Nephron (organoid): ENCODE measurements at regions not wholly inside any gene's neighbourhood (a gene's known extent, or its start where the extent isn't known, plus 50 kb on each side); places are given as distances from the start of the nearest gene placed in this dataset.

ENCODE experiments used
- H3K27ac Mint-ChIP-seq, 3 experiments: 2 replicates each; pipeline ENCODE4 v1.8.0; 2020; ENCODE audit warnings: mixed read lengths in 3 of 3, mild to moderate bottlenecking in 2 of 3, moderate library complexity in 1 of 3
- H3K27me3 Mint-ChIP-seq: 2 replicates; pipeline ENCODE4 v1.8.0; 2021; ENCODE audit warnings: low read depth, mild to moderate bottlenecking, moderate library complexity, mixed read lengths
- H3K36me3 Mint-ChIP-seq: 2 replicates; pipeline ENCODE4 v1.8.0; 2020; ENCODE audit warnings: low read depth, mixed read lengths
- H3K4me1 Mint-ChIP-seq: 2 replicates; pipeline ENCODE4 v1.8.0; 2020; ENCODE audit warnings: mixed read lengths
- H3K4me3 Mint-ChIP-seq, 3 experiments: 2 replicates each; pipeline ENCODE4 v1.8.0; 2020; ENCODE audit warnings: mild to moderate bottlenecking in 3 of 3, mixed read lengths in 3 of 3, moderate library complexity in 2 of 3
- H3K9me3 Mint-ChIP-seq: 2 replicates; pipeline ENCODE4 v1.8.0; 2020; ENCODE audit warnings: mixed read lengths
- TF ChIP-seq, protein P1 (sequence below), 3 experiments: fragments of 200-600 bp; sonication (generic); IDR thresholded peaks; one replicate each; pipeline ENCODE4 v1.5.0; 2021; ENCODE audit warnings: antibody characterized with exemption in 3 of 3; ENCODE audit not compliant: unreplicated experiment in 3 of 3

DNA sequence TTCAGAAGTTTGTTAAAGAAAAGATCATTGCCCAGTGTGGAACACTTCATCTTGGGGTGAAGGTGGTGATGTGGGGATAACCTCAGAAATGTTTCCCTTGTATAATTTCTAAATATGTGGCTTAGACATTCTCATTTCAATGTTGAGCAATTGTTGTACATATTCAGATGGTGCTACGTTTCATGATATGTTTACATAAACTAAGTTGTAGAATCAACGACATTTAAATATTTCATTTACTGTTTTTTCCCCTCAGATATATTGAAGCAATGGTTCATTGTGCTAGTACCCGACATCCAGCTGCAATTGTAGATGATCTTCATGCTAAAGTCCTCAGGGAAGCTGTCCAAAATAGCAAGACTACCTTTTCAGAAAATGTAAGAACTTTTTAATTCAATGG is 92.6 kb downstream of the BLTP1 start:
- no peak overlapping the region for H3K4me3 Mint-ChIP-seq
- no peaks in the 10 kb centered on the region for H3K4me1 Mint-ChIP-seq
- H3K27me3 Mint-ChIP-seq, result no peaks in the 10 kb centered on the region
- TF ChIP-seq, protein P1, sequence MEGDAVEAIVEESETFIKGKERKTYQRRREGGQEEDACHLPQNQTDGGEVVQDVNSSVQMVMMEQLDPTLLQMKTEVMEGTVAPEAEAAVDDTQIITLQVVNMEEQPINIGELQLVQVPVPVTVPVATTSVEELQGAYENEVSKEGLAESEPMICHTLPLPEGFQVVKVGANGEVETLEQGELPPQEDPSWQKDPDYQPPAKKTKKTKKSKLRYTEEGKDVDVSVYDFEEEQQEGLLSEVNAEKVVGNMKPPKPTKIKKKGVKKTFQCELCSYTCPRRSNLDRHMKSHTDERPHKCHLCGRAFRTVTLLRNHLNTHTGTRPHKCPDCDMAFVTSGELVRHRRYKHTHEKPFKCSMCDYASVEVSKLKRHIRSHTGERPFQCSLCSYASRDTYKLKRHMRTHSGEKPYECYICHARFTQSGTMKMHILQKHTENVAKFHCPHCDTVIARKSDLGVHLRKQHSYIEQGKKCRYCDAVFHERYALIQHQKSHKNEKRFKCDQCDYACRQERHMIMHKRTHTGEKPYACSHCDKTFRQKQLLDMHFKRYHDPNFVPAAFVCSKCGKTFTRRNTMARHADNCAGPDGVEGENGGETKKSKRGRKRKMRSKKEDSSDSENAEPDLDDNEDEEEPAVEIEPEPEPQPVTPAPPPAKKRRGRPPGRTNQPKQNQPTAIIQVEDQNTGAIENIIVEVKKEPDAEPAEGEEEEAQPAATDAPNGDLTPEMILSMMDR (IDR thresholded peaks at IDR 0.05; ENCODE audit: unreplicated experiment in 3 of 3), result no peak
- H3K9me3 Mint-ChIP-seq, result no peaks in the 10 kb centered on the region
- no peak overlapping the region for H3K27ac Mint-ChIP-seq
- H3K36me3 Mint-ChIP-seq, result peaks cover 49% of the 10 kb centered on the region

DNA sequence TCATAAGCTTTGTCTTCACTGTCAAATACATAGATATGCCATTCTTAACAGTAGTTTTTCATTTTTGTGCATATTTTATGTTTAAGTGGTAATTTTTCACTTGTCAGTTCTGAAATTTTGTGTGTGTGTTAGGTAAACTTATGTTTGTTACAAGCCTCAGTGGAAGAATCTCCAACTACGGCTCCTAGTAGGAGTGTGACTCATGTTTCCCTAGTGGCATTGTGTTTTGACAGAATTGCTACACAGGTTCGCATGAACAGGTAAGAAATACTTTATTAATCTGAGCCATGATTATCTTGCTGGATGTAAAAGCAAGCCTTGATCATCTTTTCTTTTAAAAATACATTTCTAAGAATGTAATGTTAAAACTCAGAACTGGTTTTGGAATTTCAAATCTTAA is 94.4 kb downstream of the BLTP1 start:
- Mint-ChIP-seq H3K9me3 (no peaks in the 10 kb centered on the region), H3K27me3 (no peaks in the 10 kb centered on the region), H3K36me3 (peaks cover 46% of the 10 kb centered on the region), H3K4me1 (no peaks in the 10 kb centered on the region), H3K4me3 (no peak overlapping the region), H3K27ac (no peak overlapping the region)
- TF ChIP-seq, protein P1 (IDR thresholded peaks at IDR 0.05; ENCODE audit: unreplicated experiment in 3 of 3), result no peak

DNA sequence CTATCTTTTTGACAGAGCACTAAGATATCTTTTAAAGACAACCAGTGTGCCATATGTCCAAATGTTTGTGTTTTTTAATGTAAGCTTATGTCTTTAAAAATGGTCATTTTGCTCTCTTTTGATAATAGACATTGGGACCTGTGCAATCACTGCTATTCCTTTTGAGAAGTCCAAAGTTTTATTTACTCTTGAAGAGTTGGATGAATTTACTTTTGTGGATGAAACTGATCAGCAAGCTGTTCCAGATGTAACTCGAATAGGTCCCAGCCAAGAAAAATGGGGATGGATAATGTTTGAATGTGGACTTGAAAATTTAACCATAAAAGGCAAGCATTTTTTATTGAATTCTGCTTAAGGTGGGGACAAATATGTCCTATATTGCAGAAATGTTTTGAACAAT is 97.2 kb downstream of the BLTP1 start:
- TF ChIP-seq, protein P1 (IDR thresholded peaks at IDR 0.05; ENCODE audit: unreplicated experiment in 3 of 3), result no peak
- Mint-ChIP-seq H3K4me1 (no peaks in the 10 kb centered on the region), H3K36me3 (peaks cover 66% of the 10 kb centered on the region), H3K27me3 (no peaks in the 10 kb centered on the region), H3K27ac (no peak overlapping the region), H3K4me3 (no peak overlapping the region), H3K9me3 (no peaks in the 10 kb centered on the region)

DNA sequence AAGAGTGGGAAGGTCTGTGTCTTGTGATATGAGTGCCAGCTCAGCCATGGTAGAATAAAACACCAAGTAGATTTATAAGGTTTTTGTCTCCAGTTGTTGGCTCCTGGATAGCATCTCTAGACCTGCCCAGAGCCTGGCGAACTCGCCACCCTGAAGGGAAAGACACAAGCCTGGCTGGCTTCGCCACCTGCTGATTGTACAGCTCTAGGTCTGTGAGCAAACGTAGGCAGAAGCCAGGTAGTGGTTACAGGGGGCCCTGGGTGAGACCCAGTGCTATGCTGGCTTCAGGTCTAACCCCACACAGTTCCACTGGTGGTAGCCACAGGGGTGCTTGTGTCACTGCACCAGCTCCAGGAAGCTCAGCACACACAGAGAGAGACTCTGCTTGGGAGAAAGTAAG is 100.5 kb downstream of the BLTP1 start:
- Mint-ChIP-seq H3K9me3 (no peaks in the 10 kb centered on the region), H3K27me3 (no peaks in the 10 kb centered on the region), H3K4me1 (no peaks in the 10 kb centered on the region), H3K4me3 (no peak overlapping the region), H3K27ac (no peak overlapping the region), H3K36me3 (peaks cover 66% of the 10 kb centered on the region)
- TF ChIP-seq, protein P1 (IDR thresholded peaks at IDR 0.05; ENCODE audit: unreplicated experiment in 3 of 3), result no peak

DNA sequence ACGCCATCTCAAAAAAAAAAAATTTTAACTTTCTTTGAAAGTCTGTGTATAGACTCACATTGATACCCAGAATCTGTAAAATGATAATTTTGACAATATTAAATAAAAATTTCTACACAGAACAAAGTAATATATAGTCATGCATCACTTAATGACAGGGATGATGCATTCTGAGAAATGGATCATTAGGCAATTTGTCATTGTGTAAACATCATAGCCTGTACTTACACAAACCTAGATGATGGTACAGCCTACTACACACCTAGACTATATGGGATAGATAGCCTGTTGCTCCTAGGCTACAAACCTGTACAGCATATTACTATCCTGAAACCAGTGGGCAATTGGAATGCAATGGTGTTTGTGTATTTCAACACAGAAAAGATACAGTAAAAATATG is 107.7 kb downstream of the BLTP1 start:
- Mint-ChIP-seq H3K27me3 (no peaks in the 10 kb centered on the region), H3K27ac (no peak overlapping the region), H3K4me3 (no peak overlapping the region), H3K36me3 (peaks cover 55% of the 10 kb centered on the region), H3K4me1 (no peaks in the 10 kb centered on the region), H3K9me3 (no peaks in the 10 kb centered on the region)
- TF ChIP-seq, protein P1 (IDR thresholded peaks at IDR 0.05; ENCODE audit: unreplicated experiment in 3 of 3), result no peak

DNA sequence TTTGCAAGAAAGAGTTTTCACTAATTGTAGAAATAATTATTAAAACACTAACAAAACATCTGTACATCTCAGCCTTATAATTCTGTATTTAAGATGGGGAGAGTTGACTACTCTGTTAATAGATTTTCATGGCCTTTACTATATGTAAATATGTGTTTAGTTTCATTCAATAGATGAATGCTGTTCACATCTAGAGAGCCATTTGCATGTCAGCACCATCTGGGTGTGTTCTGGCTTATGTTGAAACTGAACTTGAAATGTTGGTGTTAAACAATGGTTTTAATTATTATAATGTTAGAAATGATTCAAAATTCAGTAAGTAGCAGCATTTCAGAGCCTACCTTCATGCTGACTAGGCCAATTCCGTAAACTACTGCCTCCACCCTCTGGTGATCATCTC is 102.5 kb upstream of the ADAD1 start:
- H3K36me3 Mint-ChIP-seq, result peaks cover 52% of the 10 kb centered on the region
- H3K4me3 Mint-ChIP-seq, result no peak overlapping the region
- TF ChIP-seq, protein P1 (IDR thresholded peaks at IDR 0.05; ENCODE audit: unreplicated experiment in 3 of 3), result no peak
- no peaks in the 10 kb centered on the region for H3K4me1 Mint-ChIP-seq
- no peak overlapping the region for H3K27ac Mint-ChIP-seq
- H3K9me3 Mint-ChIP-seq, result no peaks in the 10 kb centered on the region
- no peaks in the 10 kb centered on the region for H3K27me3 Mint-ChIP-seq
